Transverse colon (tissue), 4 donors: ENCODE measurements at regions not wholly inside any gene's neighbourhood (a gene's known extent, or its start where the extent isn't known, plus 50 kb on each side); places are given as distances from the start of the nearest gene placed in this dataset.

Experiments
- CTCF ChIP-seq, 5 experiments: fragments of 200-600 bp in 3 of 5; fragments of 450-650 bp in 2 of 5; sonication (generic) in 3 of 5; IDR thresholded peaks; 1 replicate in 2 of 5; 2 replicates in 3 of 5; pipeline ENCODE4 v1.5.1; 2016 to 2017; ENCODE audit warnings: antibody characterized with exemption in 5 of 5, inconsistent platforms in 3 of 5, mild to moderate bottlenecking in 2 of 5, moderate library complexity in 1 of 5
- POLR2A ChIP-seq: fragments of 450-650 bp; IDR thresholded peaks from one replicate; pipeline ENCODE4 v1.6.1; 2016; ENCODE audit warnings: antibody characterized with exemption, mild to moderate bottlenecking, moderate library complexity
- POLR2AphosphoS5 ChIP-seq, 3 donors: sonication (generic); formaldehyde crosslinking; IDR thresholded peaks; one replicate each; pipeline ENCODE4 v1.6.1; 2016; ENCODE audit warnings: antibody characterized with exemption in 3 of 3

GRCh38 chr5:54655761-54656160 is 138.2 kb downstream of the SNX18 start:
- no peak for TF ChIP-seq CTCF (IDR thresholded peaks at IDR 0.05)
- no peak for TF ChIP-seq POLR2A
- no peak for TF ChIP-seq POLR2AphosphoS5 (IDR thresholded peaks at IDR 0.05)
